Testis (tissue), 2 donors: ENCODE measurements at regions not wholly inside any gene's neighbourhood (a gene's known extent, or its start where the extent isn't known, plus 50 kb on each side); places are given as distances from the start of the nearest gene placed in this dataset.

ENCODE experiments used
- POLR2A ChIP-seq: fragments of 450-650 bp; IDR thresholded peaks from one replicate; pipeline ENCODE4 v1.6.1; 2017; ENCODE audit warnings: antibody characterized with exemption, mild to moderate bottlenecking, moderate library complexity
- TF ChIP-seq, protein P1 (sequence below), 3 experiments: fragments of 450-650 bp in 2 of 3; fragments of 200-600 bp in 1 of 3; sonication (generic) in 1 of 3; IDR thresholded peaks; one replicate each; pipeline ENCODE4 v1.5.1; 2016 to 2019; ENCODE audit warnings: antibody characterized with exemption in 3 of 3, mild to moderate bottlenecking in 2 of 3, moderate library complexity in 1 of 3

DNA sequence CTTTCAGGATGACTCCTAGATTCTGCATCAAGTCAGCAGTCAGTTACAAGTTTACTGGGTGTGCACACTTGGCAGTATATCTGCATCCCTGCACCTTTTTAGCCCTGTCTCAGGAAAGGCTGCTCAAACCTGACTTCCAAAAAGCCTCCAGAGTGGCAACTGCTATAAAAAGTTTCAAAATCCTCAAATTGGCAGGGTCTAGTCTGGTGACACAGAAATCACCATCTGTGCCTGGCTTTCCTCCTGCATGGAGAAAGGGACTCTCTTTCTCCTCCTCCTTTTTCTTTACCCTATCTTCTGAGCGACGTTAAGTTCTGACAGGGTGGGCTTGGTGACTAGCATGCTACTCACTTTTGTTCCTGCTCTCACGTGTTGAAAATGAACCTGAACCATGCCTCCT, 679.5 kb downstream of the C12orf50 start:
- TF ChIP-seq, protein P1, sequence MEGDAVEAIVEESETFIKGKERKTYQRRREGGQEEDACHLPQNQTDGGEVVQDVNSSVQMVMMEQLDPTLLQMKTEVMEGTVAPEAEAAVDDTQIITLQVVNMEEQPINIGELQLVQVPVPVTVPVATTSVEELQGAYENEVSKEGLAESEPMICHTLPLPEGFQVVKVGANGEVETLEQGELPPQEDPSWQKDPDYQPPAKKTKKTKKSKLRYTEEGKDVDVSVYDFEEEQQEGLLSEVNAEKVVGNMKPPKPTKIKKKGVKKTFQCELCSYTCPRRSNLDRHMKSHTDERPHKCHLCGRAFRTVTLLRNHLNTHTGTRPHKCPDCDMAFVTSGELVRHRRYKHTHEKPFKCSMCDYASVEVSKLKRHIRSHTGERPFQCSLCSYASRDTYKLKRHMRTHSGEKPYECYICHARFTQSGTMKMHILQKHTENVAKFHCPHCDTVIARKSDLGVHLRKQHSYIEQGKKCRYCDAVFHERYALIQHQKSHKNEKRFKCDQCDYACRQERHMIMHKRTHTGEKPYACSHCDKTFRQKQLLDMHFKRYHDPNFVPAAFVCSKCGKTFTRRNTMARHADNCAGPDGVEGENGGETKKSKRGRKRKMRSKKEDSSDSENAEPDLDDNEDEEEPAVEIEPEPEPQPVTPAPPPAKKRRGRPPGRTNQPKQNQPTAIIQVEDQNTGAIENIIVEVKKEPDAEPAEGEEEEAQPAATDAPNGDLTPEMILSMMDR (IDR thresholded peaks at IDR 0.05): no peak
- TF ChIP-seq POLR2A: no peak
